HT-29 (cell line): ENCODE measurements at regions not wholly inside any gene's neighbourhood (a gene's known extent, or its start where the extent isn't known, plus 50 kb on each side); places are given as distances from the start of the nearest gene placed in this dataset.
"Not testable (repeated sequence)": the region's sequence is repeated elsewhere in the genome, so short reads cannot be mapped to it uniquely, and the experiment has no call there.

Experiments
- DNase-seq: peaks from one replicate; pipeline ENCODE4 v3.0.0-alpha.2; 2015; ENCODE audit warnings: low spot score

- DNase-seq, result no peak
Measured at GRCh38 chr13:44814161-44814560, 175.1 kb downstream of the NUFIP1 start.

- DNase-seq, result no peak
Measured at GRCh38 chr13:44812818-44813217, 176.5 kb downstream of the NUFIP1 start.

GRCh38 chr13:44810061-44810840 lies 179.0 kb downstream of the NUFIP1 start:
- DNase-seq, result peak; percentile 58

DNA sequence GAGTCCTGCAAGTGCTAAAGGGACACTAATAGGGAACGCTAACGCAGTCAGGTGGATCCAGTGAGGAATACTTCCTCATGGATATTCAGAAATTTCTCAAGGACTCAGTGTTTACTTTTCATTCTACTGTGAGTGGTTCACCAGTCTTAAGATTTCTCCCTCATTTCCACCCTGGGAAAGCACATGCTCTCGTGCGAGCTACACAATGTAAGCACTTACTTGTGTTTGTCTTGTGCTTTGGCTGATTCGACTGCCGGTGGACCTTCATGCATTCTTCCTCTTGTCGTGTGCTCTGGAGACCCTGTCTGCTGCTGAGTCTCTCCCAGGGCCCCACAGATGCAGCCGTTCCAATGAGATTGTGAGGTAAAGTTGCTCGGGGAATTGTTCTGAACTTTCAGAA lies 180.1 kb downstream of the NUFIP1 start:
- DNase-seq, result no peak

DNA sequence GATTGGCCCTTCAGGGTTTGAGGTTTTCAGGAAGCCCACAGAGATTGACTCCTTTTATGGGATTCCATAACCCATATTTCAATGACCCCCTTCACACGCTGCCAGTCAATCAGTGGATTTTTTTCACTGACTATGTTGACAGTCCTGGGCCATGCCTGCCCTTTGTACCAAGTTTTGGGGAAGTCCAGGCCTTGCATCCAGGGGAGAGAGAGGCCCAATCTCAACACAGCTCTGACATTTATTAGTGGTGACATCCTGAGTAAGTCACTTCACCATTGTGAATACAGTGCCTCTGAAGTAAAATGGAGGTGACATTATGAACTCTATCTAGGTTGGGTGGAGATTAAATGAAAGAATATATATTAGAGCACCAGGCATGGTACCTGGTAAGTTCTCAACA lies 181.1 kb downstream of the NUFIP1 start:
- DNase-seq, result no peak

DNA sequence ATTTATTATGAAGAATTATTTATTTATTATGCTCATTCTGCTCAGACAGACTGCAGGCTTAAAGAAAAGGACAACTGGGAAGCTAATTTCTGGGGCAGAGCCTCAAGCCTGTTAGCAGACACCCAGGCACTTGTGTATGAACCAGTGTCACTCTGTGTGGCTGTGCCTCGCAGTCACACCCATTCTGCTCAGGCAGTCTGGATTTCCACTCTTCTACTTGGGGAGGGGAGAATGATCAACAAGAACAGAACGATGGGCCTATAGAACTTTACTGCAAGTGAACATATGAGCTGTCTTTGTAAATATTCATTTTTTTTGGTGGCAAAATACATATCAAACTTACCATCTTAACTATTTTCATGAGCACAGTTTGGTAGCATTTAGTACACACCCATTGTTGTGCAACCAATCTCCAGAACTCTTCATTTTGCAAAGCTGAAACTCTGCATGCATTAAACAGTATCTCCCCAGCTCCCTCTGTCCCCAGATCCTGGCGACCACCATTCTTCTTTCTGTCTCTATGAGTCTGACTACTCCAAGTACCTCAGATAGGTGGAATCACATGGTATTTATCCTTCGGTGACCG lies 181.7 kb downstream of the NUFIP1 start:
- DNase-seq, result no peak

DNA sequence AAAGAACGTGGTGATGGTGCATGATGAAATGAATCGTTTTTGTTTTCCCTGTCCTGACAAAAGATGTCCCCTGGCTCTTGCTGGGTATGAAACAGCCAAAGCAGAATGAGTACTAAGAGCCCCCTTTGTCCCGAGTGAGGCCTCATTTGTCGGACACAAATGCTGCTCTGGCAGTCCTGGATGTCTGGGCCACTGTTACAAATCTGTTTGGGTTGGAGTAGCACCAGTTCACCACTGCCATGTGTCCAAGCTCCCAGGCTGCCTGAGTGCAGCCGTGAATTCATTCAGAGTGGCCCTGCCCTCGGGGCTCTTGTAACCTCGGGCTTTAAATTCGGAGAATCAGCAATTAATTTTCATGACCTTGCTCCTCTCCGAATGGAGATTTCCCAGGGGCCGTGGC lies 182.4 kb downstream of the NUFIP1 start:
- no peak for DNase-seq

- no peak for DNase-seq
Measured at GRCh38 chr13:44805585-44805984, 183.7 kb downstream of the NUFIP1 start.

DNA sequence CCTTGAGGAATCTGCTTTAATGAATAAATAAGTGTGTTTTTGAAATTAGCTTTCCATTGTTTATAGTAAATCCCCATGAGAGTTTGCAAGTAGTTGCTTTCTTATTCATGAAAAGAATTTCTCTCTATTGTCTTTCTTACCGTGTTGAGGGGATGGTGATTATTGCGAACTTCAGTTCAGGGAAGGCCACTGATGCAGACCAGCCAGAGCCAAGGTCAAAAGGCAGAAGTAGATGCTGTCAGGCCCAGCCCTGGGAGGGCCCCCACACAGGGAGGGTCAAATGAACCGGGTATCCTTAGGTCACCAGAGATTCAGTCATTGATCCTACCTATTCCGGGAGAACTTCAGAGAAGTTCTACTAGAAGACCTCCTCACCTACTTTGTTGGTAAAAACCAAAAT lies 185.9 kb downstream of the NUFIP1 start:
- DNase-seq, result no peak

GRCh38 chr13:44802491-44802890 lies 186.8 kb downstream of the NUFIP1 start:
- DNase-seq, result no peak

- DNase-seq, result peak; percentile 48
Measured at GRCh38 chr13:44801990-44802389, 187.3 kb downstream of the NUFIP1 start.

- DNase-seq, result no peak
Measured at GRCh38 chr13:44800626-44801025, 188.6 kb downstream of the NUFIP1 start.

GRCh38 chr13:44797685-44798084 lies 191.6 kb downstream of the NUFIP1 start:
- DNase-seq, result peak; percentile 45

- no peak for DNase-seq
Measured at GRCh38 chr13:44796597-44797490, 192.4 kb downstream of the NUFIP1 start.

GRCh38 chr13:44796039-44796438 lies 193.2 kb downstream of the NUFIP1 start:
- DNase-seq, result not testable (repeated sequence)

GRCh38 chr13:44795176-44795575 lies 194.1 kb downstream of the NUFIP1 start:
- no peak for DNase-seq

GRCh38 chr13:44792096-44792495 lies 197.2 kb downstream of the NUFIP1 start:
- no peak for DNase-seq

- no peak for DNase-seq
Measured at GRCh38 chr13:44790289-44790688, 199.0 kb downstream of the NUFIP1 start.

GRCh38 chr13:44787617-44788016 lies 201.7 kb downstream of the NUFIP1 start:
- DNase-seq, result no peak

- DNase-seq, result no peak
Measured at GRCh38 chr13:44786756-44787155, 202.5 kb downstream of the NUFIP1 start.

GRCh38 chr13:44785401-44785800 lies 203.9 kb downstream of the NUFIP1 start:
- no peak for DNase-seq

GRCh38 chr13:44784708-44785080 lies 204.6 kb downstream of the NUFIP1 start:
- DNase-seq, result no peak
